ENCODE measurements at regions not wholly inside any gene's neighbourhood (a gene's known extent, or its start where the extent isn't known, plus 50 kb on each side); places are given as distances from the start of the nearest gene placed in this dataset.
A peak's percentile ranks its signal among the peaks of the same experiment; 100 is the strongest.
"Not testable (repeated sequence)": the region's sequence is repeated elsewhere in the genome, so short reads cannot be mapped to it uniquely, and the experiment has no call there.

DNA sequence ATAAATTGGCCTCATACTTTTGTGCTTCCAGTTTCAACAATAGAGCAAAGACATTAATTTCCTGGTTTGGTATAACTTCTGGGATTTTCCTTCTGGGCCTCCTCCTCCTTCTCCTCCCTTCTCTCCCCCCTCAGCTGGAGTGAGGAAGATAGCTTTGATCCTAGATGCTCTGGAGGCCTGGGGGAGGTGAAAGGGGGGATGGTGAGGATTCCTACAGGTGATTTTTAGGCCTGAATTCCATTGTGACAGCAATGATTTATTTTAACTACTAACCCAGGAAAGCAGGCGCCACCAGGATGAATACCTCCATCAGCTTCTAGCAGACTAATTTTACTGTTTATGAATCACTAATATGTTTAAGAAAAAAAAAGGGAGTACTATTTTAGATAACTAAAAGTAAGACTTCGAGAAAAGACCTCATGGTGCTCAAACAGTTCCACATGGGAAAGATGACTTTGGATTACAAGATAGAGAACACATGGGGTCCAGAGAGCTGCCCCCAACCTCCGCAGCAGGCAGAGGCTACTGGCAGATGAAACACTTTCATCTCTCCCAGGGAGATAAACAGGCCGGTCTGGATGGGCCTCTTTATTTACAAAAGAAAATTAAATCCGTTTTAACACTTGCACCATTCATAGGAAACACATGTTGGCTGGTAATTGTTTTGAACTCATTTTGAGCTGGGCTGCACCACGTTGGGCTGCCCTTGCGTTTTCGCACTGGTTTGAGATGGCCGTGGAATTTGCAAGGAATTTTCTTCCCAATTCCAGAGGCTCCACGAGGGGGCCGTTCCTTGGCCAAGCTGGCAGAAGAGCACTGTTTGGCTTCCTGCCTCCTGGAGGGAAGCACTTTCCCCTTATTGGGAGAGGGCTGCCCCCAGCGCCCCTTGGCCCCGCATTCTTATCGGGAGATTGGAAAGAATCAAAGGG, 125.1 kb upstream of the STX18 start:
- DNase-seq (ENCODE audit: low read depth in 2 of 2) = peak; percentile 76 to 79

DNA sequence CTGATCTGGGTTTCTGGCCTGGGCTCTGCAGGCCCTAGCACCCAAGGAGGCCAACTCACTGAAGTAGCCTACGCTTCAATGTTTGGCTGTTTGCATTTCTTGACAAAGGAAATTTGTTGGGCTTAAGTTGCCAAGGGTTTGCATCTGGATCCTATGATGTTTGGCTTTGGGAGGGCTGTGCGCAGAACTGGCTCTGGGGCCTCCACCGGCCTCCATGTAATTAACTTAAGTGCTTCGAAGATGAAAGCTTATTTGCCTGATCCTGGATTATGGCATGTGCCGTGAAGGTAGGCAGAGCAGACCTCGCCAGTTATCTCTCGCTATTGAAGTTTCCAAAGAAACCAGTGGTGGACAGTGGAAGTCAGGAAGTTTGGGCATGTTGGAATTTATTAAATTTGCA, 124.3 kb upstream of the STX18 start:
- no peak for DNase-seq (ENCODE audit: low read depth in 2 of 2)

DNA sequence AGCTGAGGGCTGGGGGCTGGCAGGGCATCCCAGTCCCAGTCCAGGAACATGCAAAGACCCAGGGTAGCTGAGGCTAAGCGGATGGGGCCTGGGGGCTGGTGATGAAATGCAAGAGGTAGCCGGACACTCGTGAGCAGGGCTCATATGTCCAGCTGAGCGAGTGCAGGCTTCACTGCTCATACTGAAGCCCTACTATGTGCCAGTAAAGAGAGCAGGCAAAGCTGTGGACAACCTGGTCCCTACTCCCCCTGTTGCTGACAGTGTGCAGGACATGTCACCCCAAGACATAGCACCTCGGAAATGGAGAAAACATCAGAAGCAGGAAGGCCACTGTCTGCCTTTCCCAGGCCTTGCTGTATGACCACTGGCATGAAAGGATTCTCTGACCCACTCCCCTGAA, 122.4 kb upstream of the STX18 start:
- no peak for DNase-seq (ENCODE audit: low read depth in 2 of 2)

DNA sequence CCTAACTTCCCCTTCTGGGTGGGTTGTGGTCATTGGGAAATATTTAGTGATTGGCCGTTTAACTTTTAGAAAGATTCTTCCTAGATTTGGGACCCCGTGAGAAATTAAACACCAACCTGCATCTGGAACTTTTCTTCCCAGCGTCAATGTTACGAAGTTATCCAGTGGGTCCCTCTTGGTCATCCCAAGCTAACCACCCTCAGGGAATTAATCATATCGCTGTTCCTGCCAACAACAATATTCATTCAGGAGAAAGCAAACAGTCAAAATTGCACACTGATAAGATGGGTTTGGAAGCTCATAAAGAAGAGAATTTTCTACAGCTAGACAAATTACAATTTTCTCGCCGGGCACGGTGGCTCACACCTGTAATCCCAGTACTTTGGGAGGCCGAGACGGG, 121.2 kb upstream of the STX18 start:
- DNase-seq (ENCODE audit: low read depth in 2 of 2) = no peak

DNA sequence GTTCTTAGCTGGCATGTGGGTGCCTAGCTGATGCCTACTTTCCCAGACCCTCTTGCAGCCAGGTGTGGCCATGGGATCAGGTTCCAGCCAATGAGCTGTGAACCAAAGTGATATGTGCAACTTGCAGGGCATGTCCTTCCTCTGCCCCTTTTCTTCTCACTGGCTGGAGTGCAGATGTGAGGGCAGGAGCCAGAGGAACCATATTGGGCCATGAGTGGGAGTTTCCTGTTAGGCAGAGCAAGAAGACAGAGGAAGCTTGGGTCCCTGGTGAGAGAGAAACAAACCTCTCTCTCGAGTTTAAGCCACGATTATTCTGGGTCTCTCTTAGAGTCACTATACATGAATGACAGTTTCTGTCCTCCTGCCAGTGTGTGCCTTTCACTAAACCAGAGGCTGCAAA, 120.4 kb upstream of the STX18 start:
- DNase-seq (ENCODE audit: low read depth in 2 of 2) = no peak

DNA sequence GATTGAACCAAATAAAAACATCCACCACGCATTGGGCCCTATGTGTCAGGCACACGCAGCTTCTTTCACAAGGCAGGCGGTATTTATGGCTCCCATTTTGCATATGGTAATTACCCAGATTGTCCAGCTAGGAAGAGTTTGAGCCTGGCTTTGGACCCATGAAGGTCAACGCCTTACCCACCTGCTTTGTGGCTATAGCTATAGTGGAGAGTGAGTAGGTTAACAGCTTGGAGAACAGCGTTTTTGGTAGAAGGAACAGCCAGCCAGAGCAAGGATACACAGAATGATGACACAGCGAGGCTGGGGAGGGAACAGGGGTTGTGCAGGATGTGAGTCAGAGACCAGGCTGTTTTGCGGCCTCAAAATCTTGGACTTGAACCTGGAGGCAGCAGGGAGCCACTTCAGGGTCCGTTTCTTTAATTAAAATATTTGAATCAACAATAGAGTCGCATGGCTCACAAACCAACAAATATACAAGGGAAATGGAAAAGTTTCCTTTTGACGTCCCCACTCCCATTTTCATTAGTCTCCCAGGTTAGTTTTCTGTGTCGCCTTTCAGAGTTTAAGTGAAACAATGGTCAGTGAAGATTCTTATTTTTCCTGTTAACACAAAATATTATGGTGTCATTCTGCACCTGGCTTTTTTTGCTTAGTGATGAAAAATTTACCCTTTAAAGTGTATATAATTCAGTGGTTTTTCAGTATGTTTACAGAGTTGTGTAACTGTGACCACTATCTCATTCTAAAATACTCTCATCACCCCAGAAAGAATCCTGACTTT, 118.2 kb upstream of the STX18 start:
- peak; percentile 75 to 83 for DNase-seq (ENCODE audit: low read depth in 2 of 2)

DNA sequence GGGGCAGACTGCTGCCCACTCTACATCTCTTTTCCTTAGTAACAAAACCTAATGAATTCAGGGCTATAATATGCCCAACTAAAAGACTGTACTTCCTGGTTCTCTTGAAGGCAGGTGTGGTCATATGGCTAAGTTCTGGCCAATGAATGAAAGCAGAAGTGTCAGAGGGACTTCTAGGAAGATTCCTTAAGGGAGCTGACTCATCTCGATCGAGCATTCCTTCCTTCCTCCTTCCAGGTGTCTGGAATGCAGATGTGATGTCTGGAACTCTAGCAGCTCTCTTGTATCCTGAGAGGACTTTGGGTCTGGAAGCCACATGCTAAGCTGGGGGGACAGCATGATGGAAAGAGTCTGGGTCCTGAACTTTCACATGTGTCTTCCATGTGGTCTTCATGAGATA, 116.2 kb upstream of the STX18 start:
- no peak for DNase-seq (ENCODE audit: low read depth in 2 of 2)

DNA sequence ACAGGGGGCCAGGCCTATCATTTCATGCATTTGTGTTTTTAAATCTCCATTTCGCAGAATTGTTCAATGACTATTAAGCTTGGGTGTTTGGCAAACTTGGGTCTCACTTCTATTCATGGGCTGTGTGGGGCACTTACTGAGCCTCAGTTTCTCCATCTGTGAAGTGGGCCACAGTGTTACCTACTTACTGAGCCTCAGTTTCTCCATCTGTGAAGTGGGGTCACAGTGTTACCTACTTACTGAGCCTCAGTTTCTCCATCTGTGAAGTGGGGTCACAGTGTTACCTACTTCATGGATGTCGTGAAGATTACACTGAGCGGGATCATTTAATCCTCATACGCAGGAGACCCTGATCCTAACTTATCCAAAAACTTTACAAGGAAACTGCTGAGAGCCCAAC, 115.1 kb upstream of the STX18 start:
- no peak for DNase-seq (ENCODE audit: low read depth in 2 of 2)

DNA sequence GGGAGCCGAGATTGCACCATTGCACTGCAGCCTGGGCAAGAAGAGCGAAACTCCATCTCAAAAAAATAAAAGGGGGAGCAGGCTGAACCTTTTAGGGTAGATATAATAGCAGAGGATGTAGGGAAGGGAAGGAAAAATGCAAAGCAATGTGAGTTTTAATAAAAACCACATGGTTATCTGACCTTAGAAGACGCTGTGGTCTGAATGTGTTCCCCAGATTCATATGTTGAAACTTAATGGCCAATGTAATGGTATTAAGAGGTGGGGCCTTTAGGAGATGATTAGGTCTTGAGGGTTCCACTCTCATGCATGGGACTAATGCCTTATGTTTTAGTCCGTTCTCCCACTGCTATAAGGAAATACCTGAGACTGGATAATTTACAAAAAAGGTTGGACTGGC, 114.1 kb upstream of the STX18 start:
- DNase-seq (ENCODE audit: low read depth in 2 of 2) = peak; percentile 56

DNA sequence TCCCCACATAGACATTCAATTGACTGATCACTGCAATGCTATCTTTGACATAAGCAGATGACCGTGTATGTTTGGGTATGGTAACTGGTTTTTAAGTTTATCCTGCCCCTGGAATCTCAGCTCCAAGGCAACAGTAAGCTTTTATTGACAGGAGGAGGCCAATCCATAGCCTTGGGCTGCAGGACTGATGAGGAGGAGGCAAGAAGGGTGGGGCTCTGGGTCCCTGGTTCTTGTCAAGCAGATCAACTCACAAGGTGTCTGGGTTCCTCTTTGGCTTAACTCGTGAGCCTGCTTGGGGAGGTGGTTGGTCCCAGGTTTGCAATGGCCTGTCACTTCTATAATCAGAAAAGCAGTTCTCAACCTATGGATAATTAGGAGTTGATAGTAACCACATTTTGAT, 113.2 kb upstream of the STX18 start:
- no peak for DNase-seq (ENCODE audit: low read depth in 2 of 2)

DNA sequence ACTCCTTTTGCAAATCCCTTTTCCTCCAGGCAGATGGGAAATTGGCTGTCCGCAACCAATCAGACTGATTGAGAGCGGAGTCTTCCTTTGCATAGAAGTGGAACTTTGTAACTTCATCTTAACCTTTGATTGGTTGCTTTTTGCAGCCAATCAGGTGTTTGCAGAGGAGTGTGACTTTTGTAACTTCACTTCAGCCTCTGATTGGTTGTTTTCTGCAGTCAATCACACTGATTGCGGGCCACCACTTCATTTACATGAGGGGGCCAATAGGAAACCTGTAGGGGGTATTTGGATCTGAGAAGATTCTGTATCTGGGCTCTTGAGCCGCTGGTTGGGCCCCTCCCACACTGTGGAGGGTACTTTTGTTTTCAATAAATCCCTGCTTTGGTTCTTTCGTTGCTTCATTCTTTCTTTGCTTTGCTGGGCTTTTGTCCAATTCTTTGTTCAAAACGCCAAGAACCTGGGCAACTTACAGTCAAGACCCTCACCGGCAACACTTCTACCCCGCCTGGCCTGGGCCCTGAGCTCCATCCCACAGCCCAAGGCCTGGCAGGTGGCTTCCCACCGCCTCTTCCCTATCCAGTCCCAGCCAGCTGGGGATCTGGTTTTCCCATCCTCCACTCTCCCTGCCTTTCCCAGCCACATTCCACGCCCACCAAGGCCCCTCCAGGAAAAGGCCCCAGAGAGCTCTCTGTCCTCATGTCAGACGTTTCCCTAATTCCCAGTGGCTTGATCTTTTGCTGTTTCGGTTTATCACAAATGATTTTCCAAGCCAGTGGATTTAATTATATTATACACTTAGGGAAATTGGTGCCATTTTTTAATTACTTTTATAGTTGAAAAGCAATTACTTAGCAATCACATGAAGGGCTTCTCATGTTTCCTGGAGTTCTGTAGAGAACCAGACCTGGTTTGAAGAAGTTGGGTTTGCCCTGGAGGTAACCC, 110.2 kb upstream of the STX18 start:
- DNase-seq (ENCODE audit: low read depth in 2 of 2) = no peak

DNA sequence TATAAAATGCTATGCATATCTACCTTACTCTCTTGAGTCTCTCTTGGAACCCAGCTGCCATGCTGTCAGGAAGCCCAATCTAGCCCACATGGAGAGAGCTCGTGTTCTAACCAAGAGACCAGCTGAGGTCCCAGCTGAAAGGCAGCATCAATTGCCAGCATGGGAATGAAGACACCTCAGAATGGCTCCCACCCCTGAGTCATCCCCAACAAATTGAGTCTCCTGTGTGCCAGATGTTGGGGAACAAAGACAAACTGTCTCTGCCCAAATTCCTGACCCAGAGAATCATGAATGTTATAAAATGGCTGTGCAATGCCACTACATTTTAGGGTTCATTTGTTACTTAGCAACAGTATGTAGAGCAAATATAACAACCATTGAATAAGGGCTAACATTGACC, 105.2 kb upstream of the STX18 start:
- no peak for DNase-seq (ENCODE audit: low read depth in 2 of 2)

DNA sequence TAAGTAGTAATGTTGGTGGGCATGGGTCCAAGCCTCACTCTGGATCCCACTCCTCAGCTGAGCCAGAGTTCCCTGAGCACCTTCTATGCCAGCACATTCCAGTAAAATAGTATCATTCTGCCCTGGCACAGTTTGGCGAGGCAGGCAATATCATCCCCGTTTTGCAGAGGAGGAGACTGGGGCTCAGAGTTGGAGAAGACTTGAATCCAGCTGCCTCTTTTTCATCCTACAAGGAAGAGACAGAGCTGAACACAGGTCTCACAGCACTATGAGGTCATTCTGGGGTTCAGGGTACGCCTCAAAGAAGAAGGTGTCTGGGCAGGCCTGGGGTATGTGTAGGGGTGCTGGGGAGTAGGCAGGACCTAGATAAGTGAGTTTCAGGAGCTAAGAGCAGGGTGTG, 103.9 kb upstream of the STX18 start:
- no peak for DNase-seq (ENCODE audit: low read depth in 2 of 2)

DNA sequence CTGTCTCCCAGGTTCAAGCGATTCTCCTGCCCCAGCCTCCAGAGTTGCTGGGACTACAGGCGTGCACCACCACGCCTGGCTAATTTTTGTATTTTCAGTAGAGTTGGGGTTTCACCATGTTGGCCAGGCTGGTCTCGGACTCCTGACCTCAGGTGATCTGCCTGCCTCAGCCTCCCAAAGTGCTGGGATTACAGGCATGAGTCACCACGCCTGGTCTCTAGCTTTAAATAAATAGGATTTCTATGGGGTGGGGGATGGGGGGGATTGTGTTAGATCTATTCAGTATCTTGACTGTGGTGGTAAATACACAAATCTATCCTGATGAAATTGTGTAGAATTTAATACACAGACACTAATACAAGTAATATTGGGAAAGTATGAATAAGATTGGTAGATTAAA, 102.4 kb upstream of the STX18 start:
- not testable (repeated sequence) for DNase-seq (ENCODE audit: low read depth in 2 of 2)

DNA sequence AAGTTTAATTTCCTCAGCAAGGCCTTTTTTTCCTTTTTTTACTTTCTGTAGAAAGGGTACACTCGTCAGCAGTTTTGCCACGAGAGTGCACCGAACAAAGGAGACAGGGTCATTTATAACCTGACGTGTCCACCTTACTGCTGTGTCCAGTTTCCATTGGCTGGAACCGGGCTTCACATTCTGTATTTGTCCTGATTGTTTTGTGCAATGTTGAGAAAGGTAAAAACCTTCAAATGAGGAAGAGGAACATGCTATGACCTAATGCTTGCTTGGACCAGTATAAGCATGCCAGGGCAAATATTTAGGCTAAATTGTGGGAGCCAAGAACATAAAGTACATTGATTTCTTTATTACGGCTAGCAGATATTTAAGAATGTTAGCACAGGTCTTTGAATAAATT, 101.9 kb upstream of the STX18 start:
- not testable (repeated sequence) for DNase-seq (ENCODE audit: low read depth in 2 of 2)

DNA sequence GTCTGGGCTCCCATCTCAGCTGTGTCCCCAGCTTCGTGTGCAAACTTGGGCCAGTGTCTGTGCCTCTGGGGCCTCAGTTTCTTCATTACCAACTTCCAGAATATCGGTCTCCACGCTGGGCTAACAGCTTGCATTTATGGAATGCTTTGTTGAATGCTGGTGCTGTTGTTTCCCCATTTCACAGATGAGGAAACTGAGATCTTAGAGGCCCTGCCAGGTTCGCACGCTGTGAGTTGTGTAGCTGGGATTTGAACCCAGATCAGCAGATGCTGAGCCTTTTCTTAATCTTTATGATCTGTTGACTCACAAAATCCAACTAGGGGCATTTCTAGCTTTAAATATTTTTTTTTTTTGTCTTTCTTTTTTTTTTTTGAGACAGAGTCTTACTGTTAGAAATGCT, 101.5 kb upstream of the STX18 start:
- DNase-seq (ENCODE audit: low read depth in 2 of 2) = no peak

DNA sequence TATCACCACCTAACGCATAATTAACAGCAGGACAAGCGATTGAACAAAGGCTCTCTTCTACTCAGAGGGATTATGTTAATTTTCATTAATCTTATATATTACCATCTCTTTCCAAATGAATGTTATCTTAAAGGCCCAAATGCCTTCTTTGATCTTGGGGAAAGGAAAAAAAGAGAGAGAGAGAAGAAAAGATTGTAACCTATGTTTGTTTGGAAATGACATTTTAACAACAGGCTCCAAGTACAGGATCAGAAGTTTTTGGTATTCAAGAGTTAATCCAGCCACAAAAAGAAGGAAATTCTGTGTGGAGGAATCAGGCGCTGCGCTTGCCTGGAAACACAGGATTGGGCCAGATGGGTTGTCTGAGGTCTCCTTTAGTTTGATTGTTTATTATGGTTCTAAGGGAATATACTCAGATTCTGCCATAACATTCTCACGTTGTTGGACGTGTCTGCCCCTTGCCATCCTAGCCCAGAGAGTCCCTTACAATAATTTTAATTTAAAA, 100.7 kb upstream of the STX18 start:
- DNase-seq (ENCODE audit: low read depth in 2 of 2) = no peak

DNA sequence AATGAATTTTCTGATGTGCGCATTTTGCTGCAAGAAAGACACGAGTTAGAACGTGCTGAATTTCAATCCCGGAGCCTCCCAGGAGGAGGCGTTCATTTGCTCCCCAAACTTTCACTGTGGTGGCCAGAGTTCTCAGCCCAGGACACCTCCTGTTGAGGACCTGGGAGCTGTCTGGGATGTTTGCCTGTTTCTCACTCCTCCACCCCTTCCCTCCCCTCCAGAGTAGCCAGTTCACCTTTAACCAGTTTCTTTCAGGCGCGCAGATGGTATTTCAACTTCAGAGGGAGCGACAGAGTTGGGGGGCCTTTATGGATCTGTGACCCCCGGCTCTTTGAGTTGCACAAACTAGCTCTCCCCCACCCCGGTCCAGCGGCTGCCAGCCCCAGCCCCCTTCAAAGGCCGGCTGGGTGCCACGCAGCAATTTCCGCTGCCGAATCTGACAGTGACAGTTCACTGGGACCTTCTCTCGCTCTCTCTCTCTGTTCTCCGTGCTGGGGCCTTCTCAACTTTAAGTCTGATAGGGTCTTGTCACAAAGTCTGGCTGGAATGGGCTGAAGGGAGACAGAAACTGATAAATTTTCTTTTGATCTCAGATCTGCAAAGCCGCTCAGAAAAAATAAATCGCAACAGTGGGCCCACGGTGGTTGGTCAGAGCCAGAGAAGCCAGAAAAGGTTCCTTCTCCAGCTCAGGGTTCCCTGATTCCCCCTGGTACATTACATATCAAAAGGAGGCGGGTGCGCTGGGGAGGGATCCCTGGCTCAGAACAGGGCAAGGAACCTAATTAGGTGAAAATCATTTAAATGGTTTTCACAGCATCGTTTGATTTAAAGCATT, 100.0 kb upstream of the STX18 start:
- DNase-seq (ENCODE audit: low read depth in 2 of 2) = no peak

DNA sequence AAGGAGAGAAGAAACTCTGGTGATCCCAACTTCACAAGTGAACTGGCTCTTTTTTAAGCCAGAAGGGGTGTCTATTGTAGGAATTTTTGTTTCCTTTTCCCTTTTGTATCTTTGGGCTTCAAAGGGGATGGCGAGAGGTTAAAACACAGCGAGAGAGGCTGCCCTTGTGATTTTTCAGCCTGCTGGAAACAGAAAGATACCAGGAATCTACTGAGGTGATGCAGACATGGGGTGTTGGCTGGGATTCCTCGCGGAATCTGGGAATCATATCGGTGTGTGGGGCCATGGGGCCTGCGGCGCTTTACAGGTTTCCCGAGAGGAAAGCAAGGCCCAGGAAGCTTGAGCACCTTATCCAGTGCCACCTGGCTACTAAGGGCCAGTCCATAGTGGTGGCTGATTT, 99.4 kb upstream of the STX18 start:
- DNase-seq (ENCODE audit: low read depth in 2 of 2) = no peak

DNA sequence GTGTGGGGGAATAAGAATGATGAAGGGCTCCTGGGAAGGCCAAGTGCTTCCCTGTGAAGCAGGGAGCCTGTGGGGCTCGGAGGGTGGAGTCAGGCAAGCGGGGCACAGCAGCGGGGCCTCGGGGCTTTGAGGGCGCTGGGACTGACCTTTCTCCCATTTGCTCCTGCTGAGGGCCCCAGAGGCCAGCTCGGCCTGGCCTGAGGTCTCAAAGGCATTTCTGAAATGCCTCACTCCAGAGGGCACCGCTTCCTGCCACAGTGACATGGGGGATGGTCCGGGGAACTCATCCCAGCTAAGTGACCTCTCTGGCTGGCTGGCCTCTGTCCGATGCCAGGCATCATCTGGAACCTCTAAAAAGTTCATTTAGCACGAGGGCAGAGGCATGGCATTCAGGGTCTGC, 98.8 kb upstream of the STX18 start:
- no peak for DNase-seq (ENCODE audit: low read depth in 2 of 2)

DNA sequence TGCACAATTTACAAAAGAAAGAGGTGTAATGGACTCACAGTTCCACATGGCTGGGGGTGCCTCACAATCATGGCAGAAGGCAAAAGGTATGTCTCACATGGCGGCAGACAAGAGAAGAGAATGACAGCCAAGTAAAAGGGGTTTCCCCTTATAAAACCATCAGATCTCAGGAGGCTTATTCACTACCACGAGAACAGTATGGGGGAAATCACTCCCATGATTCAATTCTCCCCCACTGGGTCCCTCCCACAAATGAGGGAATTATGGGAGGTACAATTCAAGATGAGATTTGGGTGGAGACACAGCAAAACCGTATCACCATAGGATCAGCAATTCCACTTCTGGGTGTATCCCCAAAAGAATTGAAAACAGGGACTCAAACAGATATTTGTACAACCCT, 97.5 kb upstream of the STX18 start:
- DNase-seq (ENCODE audit: low read depth in 2 of 2) = no peak

Data from fibroblast of skin of left quadriceps (primary cell).